ENCODE measurements at regions not wholly inside any gene's neighbourhood (a gene's known extent, or its start where the extent isn't known, plus 50 kb on each side); places are given as distances from the start of the nearest gene placed in this dataset.

GRCh38 chr3:102750322-102750721, 315.5 kb downstream of the ZPLD1 start:
- TF ChIP-seq CTCF (IDR thresholded peaks at IDR 0.05) (no peak), POLR2A (IDR thresholded peaks at IDR 0.05) (no peak)
